NCI-H2196 (cell line): ENCODE measurements at regions not wholly inside any gene's neighbourhood (a gene's known extent, or its start where the extent isn't known, plus 50 kb on each side); places are given as distances from the start of the nearest gene placed in this dataset.

Source experiments
- DNase-seq: peaks from one replicate; lab custom pipeline; 2025; ENCODE audit not compliant: unreplicated experiment; lab: John Stamatoyannopoulos, UW

DNA sequence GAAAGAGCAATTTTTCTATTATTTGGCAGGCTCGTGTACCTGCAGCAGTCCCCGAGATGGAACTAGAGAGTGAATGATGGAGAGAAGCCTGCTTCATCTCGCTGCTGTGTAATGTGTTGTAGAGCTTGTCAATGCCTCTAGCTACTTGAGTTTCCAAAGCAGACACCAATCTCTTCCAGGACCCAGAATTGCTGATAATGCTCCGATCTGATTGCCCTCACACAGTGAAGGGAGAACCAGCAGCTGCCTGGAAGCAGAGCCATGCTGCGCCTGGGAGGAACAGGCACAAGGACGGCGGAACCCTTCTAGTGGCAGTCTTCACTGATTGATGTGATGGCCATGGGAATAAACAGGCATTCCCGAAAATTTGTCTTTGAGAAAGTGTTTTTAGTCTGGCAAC, 288.0 kb downstream of the ICE1 start:
- DNase-seq, result no peak

DNA sequence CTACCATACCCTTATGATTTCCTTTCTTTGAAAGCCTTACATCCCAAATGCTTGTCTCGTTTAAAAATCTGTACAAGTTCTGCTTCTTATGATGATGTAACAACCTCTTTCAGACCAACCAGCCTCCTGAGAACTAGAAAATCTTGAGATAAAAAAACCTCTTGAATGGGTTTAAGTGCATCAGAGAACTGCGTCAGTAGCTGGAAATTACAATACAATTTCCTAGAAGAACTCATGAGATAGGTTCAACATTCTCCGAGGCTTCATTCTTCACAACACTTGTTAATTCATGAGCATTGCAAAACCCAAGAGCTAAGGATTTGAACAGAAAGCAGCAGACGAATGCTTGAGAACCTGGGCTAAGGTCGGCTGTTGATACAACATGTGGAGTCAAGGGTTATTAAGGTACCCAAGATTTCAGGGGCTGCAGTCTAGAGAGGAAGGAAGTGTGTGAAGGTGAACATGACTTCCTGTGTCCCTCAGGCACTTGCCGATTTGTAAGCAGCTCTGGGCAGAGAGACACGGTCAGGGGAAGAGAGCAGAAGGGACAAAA, 286.0 kb downstream of the ICE1 start:
- no peak for DNase-seq

DNA sequence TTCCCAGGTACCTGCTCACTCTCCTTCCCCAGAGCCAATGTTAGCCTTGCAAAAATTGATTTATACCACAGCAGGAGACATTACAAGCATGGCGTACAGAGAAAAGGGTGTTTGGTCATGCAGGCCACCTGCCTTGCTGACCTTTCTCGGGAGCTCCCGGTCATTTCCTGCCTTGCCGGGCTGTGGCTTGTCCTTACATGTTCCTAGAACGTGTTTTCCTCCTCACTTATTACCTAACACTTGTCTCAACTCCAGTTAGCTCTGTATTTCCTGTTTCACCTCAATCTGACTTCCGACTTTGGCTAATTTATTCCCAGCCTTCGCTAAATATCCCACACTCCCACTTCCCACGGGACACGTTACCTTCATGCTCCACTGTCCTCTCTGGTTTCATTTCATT, 282.5 kb downstream of the ICE1 start:
- no peak for DNase-seq

DNA sequence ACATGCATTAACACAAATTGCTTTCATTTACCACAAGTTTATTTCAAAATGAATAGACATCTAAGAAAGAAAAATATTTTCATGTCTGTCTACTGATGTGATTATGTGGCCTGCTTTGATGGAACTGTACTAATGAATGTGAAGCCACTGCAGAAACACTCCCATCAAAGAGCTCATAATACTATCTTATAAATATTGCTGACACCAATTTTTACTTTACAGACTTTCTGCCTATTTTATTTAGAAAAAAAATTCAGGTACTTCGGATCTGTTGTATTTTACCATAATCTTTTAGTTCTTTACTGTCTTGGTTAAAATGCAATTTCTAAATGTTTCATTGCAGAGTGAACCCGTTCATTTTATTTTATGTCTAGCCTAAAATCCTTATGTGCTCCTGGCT, 281.9 kb downstream of the ICE1 start:
- no peak for DNase-seq

DNA sequence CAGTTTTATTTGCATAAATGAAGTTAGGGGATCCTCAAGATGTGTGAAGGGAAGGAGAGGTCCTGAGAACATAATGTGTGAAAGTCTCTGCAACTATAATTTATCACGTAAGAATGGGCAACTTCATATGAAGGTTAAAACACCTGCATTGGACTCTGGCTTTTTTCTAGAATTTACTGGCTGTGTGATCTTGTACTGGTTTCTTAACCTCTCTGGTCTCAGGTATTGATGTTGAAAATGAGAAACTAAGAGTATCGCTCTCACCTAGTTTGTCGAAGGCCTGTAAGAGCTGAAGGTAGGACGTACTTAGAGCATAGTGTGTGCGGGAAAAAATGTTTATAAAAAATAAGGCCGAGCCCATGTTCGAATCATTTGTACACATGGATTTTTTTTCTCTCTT, 280.5 kb downstream of the ICE1 start:
- DNase-seq, result no peak

DNA sequence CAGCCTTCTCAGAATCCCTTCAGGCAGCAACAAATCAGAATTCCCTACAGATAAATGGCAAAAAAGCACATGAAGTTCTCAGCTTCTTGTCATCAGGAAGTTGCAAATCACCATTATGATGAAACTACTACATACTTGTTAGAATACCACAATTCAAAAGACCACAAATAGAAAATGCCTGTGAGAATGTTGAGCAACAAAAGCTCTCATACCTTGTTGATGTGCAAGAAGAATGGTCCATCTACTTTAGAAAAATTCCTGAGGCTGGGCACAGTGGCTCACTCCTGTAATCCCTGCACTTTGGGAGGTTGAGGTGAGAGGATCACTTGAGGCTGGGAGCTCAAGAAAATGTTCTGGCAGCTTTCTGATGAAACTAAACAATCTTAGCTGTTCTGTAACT, 278.1 kb downstream of the ICE1 start:
- DNase-seq, result no peak

DNA sequence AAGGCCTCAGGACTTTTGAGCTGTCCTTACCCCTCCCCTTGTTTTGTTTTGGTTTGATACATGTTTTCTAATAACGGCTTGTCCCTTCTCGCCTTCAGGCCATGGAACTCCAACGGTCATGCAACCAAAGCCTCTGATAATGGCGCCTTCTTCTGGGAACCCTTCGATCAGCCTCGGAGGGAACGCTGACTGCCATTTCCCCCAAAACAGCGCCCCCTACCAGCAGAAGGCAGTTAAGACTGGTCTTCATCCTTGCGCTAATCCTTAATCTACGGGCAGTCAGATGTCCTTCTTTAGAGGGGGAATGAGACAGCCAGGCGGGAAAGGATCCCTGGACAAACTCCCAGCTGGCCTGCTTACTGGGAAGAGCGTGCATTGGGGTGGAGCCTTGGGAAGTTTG, 276.6 kb downstream of the ICE1 start:
- no peak for DNase-seq

DNA sequence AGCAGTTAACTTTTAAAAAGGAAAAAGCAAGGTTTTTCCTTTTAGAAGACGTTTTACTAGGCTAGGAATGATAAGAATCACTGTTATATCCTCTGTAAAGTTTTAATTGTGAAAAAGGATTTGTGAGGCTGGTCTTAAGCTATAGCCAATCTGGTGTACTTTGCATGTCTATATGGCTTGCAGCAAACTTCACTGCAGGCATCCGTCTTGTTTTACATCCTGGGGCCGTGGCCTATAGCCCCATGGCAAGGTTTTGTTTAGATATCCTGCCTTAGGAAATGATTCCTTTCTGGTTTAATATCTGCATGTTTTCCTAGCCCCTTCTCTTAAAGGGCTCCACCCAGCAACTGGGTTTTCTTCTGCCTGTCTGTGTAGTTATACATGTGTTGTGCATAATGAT, 272.8 kb downstream of the ICE1 start:
- no peak for DNase-seq

DNA sequence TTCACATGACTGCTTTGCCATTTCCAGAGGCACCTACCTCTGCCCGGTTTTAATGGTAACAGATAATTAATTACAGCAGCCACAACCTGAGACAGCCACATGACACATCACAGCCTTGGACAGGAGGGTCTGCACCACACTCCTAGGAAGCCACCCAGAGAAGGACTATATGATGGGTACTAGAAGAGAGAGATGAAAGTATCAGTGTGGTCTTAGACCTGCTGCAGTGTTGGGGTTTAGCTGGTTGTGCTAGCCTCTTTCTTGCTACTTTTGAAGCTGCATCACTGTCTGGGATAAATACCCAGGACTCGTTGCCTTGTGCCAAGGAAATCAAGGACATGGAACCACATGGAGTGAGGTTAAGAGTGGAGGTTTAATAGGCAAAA, 266.4 kb downstream of the ICE1 start:
- no peak for DNase-seq

DNA sequence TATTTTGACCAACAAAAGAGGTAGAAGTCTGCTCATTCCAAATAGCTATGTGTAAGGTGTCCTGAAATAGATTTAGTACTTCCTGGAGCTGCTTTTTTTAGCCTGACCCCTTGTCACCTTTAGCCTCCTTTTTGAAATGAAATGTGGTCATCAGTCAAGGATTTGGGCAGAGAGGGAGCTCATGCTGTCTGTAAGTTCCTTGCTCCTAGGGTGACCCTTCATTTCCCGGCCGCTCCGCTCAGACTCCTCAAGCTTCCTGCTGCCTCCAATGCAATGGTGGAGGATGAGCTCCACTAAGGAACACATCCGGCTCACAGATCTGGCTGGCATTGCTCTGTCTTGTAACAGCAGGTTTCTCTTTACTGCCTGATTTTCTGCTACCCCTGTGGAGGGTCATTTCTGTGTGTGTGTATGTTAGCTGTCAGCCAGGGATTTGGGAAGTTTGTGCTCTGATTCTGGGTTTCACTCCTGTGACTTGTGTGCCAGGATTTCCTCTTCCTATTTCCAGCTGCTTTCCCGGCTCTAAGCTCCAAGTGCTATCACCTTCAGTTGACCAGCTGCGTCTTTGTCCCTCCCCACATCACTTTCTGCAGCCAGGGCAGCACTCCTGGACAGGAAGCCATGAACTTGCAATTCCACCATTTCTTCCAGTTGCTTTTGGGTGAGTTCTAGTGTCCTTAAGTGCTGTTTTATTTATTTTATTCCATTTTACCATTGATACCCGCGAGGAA, 265.9 kb downstream of the ICE1 start:
- no peak for DNase-seq

DNA sequence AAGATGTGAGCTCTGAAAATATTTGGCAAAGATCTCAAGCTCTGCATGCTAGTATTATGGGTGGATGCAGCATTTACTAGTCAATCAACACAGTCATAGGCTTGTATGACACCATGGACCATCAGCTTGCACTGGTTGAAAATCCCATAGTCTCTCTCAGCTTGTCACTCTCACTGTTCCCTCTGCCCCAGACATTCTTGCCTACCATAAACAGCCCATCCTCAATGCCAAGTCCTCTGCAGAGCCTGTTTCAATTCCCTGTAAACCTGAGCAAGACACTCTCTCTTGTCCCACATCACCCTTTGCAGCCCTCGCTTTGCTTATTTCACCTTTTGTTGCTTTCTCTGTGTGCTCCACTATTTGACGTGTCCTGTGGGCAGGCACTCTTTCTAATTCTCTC, 264.6 kb downstream of the ICE1 start:
- DNase-seq, result no peak

DNA sequence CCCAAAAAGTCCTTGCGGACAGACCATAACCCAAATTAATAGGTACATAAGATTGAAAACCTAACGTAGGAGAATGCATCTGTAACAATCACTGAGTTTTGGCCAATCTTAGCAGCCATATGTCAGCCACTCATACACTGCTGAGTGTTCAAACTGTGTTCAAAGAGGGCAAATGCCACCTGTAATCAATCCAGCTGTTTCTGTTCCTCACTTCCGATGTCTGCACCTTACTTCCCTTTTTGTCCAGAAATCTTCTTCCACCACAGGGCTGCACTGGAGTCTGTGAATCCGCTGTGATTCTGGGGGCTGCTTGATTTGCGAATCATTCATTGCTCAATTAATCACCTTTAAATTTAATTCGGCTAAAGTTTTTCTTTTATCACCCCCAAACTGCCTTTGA, 263.9 kb downstream of the ICE1 start:
- DNase-seq, result no peak

DNA sequence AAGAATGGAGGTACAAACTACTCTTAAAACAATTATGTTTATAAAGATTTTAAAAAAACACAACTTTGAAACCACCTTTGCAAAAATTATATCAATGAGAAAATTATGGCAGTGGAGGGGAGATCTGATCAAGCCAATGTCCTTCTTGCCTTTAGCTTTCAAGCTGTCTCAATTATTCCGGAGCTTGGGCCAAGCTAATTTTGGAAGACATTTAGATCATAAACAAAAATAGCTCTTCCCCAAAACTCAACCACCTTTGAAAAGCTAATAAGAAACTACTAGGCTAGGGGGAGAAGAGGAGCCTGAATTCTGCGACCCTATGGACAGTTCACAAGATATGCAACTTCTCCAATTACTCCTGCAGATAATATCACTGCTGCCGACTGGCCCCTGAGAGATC, 263.3 kb downstream of the ICE1 start:
- DNase-seq, result no peak

DNA sequence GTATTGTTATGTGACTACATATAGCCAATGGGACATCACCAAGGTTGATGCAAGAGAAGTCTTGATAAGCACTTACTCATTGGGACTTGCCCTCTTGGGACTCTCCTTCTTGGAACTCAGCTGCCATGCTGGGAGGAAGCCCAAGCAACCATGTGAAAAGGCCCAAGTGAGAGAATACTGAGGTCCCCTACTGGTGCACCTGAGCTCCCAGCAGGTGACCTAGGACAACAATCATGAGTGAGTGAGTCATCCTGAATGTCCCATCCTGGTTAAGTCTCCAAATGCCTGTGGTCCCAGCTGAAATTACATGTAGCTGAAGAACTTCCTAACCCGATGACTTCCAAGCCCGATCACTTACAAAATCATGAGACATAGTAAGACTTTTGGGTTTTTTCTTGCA, 260.7 kb downstream of the ICE1 start:
- no peak for DNase-seq

DNA sequence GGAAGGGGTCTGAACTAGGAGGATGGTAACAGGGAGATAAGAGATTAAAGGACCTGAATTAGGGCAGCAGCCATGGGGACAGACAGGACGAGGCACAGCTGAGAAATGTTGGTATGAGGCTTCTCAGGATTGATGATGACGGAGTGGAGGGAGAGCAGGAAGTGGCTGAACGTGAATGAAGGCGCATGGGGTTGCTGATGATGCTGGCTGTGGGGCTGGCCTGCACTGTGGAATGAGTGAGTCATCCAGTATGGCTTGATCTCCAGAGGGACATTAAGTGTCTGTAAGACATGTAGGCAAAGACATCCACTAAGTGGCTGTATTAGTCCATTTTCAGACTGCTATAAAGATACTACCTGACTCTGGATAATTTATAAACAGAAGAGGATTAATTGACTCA, 256.4 kb downstream of the ICE1 start:
- no peak for DNase-seq

DNA sequence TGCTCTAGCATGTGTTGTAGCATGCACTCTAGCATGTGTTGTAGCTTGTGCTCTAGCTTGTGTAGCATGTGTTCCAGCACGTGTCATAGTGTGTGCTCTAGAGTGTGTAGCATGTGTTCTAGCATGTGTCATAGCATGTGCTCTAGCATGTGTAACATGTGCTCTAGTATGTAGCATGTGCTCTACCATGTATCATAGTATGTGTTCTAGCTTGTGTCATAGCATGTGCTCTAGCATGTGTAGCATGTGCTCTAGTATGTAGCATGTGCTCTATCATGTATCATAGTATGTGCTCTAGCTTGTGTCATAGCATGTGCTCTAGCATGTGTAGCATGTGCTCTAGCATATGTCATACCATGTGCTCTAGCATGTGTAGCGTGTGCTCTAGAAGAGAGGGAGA, 255.3 kb downstream of the ICE1 start:
- DNase-seq, result no peak

DNA sequence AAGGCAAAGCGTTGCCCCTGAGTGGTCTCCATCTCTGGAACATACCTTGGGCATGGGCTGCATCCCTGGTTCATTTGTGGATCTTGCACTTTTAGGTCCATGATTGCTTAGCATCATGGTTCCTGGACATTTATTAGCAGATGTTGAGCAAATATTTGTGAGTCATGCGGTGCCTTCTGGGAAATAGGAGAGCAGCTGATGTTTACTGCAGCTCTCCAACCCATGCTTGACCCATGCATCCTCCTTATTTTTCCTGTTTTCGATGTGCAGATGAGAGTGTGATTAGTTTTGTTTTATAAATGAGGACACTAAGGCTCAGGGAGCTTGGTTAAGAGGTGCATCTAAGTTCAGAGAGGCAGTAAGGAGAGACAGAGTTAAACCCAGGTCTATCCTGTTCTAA, 253.7 kb downstream of the ICE1 start:
- DNase-seq, result no peak

DNA sequence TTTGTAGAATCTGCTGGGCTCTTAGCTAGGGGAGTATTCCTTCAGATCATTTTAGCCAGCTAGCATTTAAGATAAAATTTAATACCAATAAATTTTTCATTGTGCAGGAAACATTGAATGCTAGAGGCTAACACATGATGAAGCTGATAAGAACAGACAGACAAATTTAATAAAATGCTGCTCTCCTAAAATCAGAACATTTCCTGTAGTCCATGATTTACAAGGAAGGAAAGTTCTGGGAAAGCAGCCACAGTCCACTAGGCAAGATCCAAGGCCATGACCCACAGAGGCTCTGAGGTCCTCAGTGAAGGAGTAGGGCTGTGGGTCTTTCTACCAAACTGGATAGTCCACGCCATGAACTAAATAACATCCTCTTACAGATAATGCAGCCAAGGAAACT, 253.0 kb downstream of the ICE1 start:
- DNase-seq, result no peak

DNA sequence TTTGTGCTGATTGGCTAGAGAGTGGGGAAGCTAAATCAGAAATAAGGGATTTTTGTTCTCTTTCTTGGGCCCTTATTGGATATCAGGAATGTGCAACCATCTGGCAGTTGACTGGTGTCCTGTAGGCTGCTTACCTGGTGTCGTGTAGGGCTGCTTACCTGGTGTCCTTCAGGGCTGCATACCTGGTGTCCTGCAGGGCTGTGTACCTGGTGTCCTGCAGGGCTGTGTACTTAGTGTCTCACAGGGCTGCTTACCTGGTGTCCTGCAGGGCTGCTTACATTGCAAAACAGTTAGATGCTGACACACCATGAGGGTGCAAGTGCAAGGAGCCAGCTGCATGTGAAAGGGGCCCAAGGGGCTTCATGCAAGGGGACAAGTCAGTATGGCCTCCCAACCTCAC, 249.3 kb downstream of the ICE1 start:
- DNase-seq, result no peak

DNA sequence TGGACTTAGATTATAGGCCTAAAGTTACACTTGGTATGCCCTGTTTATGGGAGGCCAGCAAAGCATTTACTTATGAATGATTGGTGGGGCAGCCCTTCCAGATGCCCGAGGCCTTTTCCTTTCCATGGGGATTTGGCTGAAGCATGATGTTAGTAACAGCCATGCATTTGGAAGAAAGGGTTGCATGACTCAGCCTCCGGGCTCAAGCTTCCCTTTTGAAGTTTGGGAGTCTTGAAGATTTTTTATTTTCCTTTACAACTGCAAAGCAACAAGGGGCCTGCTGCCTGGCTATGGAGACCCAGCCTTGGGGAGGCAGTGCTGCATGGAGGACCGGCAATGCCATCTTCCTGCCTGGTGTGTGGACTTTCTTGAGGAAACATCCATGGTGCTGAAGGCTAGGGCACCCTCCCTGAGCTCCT, 244.7 kb downstream of the ICE1 start:
- DNase-seq, result no peak

DNA sequence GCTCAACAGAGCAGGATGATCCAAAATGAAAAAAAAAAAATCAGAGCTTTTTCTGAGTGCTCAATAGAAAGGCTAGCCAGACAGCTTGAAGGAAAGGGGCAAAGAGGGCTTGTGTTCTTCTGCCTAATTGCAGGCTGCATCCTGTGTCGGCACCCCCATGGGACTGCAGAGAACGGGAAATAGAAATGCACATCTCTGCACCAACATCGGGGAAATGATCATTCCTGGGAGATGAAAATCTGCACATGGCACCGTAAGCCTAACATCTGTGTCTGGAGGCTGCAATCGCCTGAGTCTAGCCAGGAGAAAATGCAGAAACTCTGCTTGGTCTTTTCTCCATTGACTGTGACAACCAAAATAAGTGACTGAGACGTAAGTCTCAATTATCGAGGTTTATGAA, 243.9 kb downstream of the ICE1 start:
- DNase-seq, result no peak

DNA sequence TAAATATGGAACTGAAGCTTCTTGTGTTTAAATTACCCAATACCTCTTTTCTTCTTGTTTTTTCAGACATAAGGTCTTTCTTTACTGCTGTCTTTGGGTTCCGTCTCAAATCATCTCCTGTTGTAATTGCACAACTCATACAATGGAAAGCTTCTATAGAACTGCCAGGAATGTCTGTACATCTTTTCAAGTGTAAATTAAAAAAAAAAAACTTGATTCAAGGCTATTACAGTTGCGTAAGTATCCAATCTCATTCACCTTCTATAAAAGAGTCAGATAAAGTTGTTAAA, 243.5 kb downstream of the ICE1 start:
- DNase-seq, result no peak

DNA sequence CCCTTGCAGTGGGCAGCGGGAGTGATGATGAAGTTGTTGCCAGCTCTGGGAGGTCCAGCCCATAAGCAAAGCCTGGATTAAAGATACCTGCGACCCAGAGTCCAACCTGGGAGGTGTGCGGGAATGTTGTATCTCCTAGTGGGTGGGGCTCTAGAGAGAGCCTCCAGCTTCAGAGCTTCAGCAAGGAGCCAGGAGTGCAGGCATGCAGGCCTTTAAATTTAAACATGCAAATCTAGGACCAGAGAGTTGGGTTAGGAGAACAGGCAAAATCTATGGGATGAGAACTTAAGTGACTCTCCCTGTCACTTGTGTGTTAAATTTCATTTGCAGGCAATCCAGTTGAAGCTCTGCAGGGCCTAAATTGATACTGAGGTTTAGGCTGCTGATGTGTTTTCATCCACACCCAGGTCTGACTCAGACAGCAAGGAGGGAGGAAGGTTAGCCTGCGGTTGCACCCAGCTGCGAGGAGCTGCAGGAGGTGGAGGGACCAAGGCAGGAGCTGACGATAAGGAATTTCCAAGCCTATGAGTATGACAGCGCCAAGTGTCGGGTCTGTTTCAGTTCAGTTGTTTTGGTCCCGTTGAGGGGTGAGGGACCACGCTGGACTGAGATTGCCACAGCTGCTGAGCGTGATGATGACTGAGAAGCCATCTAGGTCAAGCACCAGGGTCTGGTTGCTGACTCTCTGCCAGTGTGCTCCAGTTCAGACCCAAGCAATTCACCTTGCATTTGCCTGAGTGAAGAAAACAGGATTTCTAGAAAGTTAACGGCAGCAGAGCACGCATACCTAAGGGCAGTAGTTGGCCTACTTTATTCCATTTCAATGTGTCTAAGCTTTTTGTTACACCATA, 243.0 kb downstream of the ICE1 start:
- no peak for DNase-seq
